BJ (cell line): ENCODE measurements at regions not wholly inside any gene's neighbourhood (a gene's known extent, or its start where the extent isn't known, plus 50 kb on each side); places are given as distances from the start of the nearest gene placed in this dataset.

Experiments used
- CTCF ChIA-PET: fragments of 350-600 bp; formaldehyde crosslinking; extraction: SDS; loops from one replicate; lab custom pipeline; 2021; ENCODE audit warnings: antibody characterized with exemption, inconsistent platforms; lab: Yijun Ruan, JAX
- POLR2A ChIA-PET: fragments of 300-600 bp; sonication (Branson Sonifier 250); formaldehyde crosslinking; extraction: SDS; loops from one replicate; lab custom pipeline; 2021; ENCODE audit warnings: antibody characterized with exemption; lab: Charles Lee
- DNase-seq: peaks from one replicate; pipeline ENCODE4 v3.0.0-alpha.2; 2011; ENCODE audit warnings: low read depth
- H3K27me3 ChIP-seq: 2 replicates; pipeline ENCODE4 v1.6.0; 2011; ENCODE audit warnings: low read length; ENCODE audit not compliant: control insufficient read depth, insufficient read depth
- H3K36me3 ChIP-seq: 2 replicates; pipeline ENCODE4 v1.5.1; 2011; ENCODE audit warnings: low read length; ENCODE audit not compliant: control insufficient read depth, insufficient read depth
- H3K4me3 ChIP-seq: 2 replicates; pipeline ENCODE4 v1.5.1; 2011; ENCODE audit warnings: low read depth, mild to moderate bottlenecking, control low read depth, low read length
- TF ChIP-seq, protein P1 (sequence below): IDR thresholded peaks from 2 replicates; pipeline ENCODE4 v1.5.1; 2011; ENCODE audit warnings: low read depth, mild to moderate bottlenecking, control low read depth, inconsistent platforms, low read length, moderate library complexity; ENCODE audit not compliant: insufficient read depth

DNA sequence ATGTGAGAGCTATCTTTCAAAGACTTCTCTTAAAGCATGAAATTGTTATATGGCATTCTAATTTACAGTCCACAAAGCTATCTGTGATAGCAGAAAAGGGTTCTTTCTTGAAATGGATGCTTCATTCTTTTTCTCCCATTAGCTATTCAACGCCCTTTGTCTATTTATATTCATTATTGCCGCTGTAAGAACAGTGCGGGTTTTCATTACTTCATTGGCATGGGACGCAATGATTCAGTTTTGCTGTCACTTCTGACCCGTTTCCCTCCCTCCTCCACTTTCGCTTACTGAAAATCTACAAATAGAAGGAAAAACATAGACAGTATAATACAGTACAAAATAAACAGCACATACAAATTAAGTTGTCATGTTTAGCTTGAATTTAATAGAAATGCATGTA, 394.6 kb downstream of the PCDH7 start:
- TF ChIP-seq, protein P1, sequence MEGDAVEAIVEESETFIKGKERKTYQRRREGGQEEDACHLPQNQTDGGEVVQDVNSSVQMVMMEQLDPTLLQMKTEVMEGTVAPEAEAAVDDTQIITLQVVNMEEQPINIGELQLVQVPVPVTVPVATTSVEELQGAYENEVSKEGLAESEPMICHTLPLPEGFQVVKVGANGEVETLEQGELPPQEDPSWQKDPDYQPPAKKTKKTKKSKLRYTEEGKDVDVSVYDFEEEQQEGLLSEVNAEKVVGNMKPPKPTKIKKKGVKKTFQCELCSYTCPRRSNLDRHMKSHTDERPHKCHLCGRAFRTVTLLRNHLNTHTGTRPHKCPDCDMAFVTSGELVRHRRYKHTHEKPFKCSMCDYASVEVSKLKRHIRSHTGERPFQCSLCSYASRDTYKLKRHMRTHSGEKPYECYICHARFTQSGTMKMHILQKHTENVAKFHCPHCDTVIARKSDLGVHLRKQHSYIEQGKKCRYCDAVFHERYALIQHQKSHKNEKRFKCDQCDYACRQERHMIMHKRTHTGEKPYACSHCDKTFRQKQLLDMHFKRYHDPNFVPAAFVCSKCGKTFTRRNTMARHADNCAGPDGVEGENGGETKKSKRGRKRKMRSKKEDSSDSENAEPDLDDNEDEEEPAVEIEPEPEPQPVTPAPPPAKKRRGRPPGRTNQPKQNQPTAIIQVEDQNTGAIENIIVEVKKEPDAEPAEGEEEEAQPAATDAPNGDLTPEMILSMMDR: no peak
- no peaks in the 10 kb centered on the region for H3K36me3 ChIP-seq

DNA sequence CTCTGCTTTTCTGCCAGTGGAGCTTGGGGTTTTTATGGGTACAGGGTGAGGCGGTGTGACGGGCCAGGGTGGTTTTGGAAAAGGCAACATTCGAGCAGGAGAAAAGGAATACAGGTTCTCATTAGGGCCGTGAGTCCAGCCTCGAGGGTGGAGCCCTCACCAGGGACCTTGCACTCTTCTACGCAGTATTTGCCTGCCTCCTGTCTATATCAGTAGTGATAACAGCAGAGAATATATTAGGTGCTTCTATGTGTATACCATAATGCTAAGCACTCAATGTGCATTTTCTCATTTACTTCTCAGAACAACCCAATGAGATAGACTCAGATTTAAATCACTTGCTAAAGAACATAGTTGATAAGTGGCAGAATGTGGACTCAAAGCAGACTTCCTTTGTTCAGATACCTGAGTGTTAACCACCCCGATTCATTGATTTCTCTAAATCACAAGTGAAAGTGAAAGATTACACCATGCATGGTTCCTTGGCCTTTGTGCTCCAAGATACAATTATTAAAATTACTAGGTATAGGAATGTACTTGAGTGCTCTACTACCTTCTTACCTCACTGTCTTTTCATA, 403.9 kb downstream of the PCDH7 start:
- DNase-seq: no peak
- Histone ChIP-seq H3K27me3 (no peaks in the 10 kb centered on the region), H3K4me3 (no peak overlapping the region), H3K36me3 (no peaks in the 10 kb centered on the region)
- CTCF ChIA-PET: no interaction called here
- POLR2A ChIA-PET: no interaction called here
- TF ChIP-seq, protein P1: no peak

More for the DNA sequence above, 394.6 kb downstream of the PCDH7 start:
- ChIA-PET CTCF (interaction anchor here (0.6 kb wide), 1 partner anchor 12 kb away, joined by 3 read pairs; no protein-coding TSS in a partner anchor), POLR2A (no interaction called here)
- no peak overlapping the region for H3K4me3 ChIP-seq
- DNase-seq: no peak
- no peaks in the 10 kb centered on the region for H3K27me3 ChIP-seq

DNA sequence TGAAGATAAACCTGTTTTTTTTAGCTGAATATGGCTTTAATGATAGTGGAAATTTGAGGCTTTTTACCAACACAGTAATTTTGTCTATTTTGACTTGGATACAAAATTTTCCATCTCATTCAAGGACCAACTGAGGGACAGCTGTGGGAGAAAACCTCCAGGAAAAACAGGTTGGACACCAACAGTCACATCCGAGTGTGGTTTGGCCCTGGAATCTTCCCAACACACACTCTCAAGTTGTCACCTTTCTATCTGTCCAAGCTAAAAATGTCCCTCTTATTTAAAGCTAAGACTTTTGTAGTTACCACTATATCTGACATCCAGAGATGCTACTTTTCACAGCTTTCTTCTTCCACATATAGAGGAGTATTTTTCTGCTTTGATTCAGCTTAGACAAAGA, 404.9 kb downstream of the PCDH7 start:
- POLR2A ChIA-PET: no interaction called here
- Histone ChIP-seq H3K27me3 (no peaks in the 10 kb centered on the region), H3K4me3 (no peak overlapping the region), H3K36me3 (no peaks in the 10 kb centered on the region)
- no peak for DNase-seq
- CTCF ChIA-PET: no interaction called here
- TF ChIP-seq, protein P1: no peak

DNA sequence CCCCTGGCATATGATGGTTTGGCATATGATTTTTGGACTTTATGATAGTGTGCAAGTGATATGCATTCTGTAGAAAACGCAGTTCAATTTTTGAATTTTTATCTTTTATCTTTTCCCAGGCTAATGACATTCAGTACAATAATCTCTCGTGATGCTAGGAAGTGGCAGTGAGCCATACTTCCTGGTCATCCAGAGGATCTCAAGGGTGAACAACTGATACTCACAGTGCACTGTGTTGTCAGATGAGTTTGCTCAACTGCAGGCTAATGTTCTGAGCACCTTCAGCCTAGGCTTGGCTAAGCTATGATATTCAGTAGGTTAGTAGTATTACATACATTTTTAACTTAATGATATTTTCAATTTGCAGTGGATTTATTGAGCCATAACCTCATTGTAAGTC, 405.3 kb downstream of the PCDH7 start:
- POLR2A ChIA-PET: no interaction called here
- Histone ChIP-seq H3K4me3 (no peak overlapping the region), H3K36me3 (no peaks in the 10 kb centered on the region), H3K27me3 (no peaks in the 10 kb centered on the region)
- DNase-seq: no peak
- TF ChIP-seq, protein P1: no peak
- CTCF ChIA-PET: no interaction called here

DNA sequence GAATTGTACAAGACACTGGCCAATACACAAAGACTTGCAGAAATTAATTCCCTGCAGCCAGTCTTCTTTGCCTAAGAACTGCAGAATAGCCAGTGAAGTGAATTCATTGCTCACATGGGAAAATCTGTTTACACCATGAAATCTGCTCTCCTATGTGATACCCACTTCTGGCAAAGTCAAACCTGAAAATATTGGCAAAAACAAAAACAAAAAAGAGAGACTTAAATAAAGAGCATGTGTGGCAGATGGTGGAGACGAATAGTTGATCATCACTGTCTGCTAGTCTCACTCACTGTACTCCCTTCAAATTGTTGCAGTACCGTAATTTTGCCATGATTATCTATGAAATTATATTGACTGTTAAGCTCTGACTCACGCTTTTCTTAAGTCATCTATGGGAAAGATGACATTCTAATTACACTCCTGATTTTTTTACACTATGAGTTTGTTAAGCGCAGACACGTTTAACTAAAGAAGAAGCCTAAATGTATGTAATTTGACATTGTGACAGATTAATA, 406.8 kb downstream of the PCDH7 start:
- H3K4me3 ChIP-seq: no peak overlapping the region
- H3K27me3 ChIP-seq: no peaks in the 10 kb centered on the region
- H3K36me3 ChIP-seq: no peaks in the 10 kb centered on the region
- CTCF ChIA-PET: no interaction called here
- TF ChIP-seq, protein P1: no peak
- DNase-seq: no peak
- POLR2A ChIA-PET: no interaction called here
